GM06990 (cell line): ENCODE measurements at regions not wholly inside any gene's neighbourhood (a gene's known extent, or its start where the extent isn't known, plus 50 kb on each side); places are given as distances from the start of the nearest gene placed in this dataset.
A peak's percentile ranks its signal among the peaks of the same experiment; 100 is the strongest.

Experiments
- DNase-seq: peaks from one replicate; pipeline ENCODE4 v3.0.0-alpha.2; 2011; ENCODE audit not compliant: insufficient read length; ENCODE audit errors: extremely low read depth
- H3K27me3 ChIP-seq: replicated peaks from 2 replicates; pipeline ENCODE4 v1.6.0; 2011; ENCODE audit warnings: low read length; ENCODE audit not compliant: control insufficient read depth, insufficient read depth
- H3K36me3 ChIP-seq: 2 replicates; pipeline ENCODE4 v1.5.1; 2011; ENCODE audit warnings: low read length; ENCODE audit not compliant: control insufficient read depth, insufficient read depth
- H3K4me3 ChIP-seq: replicated peaks from 2 replicates; pipeline ENCODE4 v1.5.1; 2011; ENCODE audit warnings: low read depth, mild to moderate bottlenecking, control low read depth, low read length
- TF ChIP-seq, protein P1 (sequence below): IDR thresholded peaks from 2 replicates; pipeline ENCODE4 v1.5.1; 2011; ENCODE audit warnings: low read length, control low read depth, mild to moderate bottlenecking, inconsistent platforms; ENCODE audit not compliant: insufficient read depth, poor library complexity, severe bottlenecking

- Histone ChIP-seq H3K36me3 (no peaks in the 10 kb centered on the region), H3K4me3 (no peak overlapping the region), H3K27me3 (no peaks in the 10 kb centered on the region)
- DNase-seq, result no peak
- TF ChIP-seq, protein P1, sequence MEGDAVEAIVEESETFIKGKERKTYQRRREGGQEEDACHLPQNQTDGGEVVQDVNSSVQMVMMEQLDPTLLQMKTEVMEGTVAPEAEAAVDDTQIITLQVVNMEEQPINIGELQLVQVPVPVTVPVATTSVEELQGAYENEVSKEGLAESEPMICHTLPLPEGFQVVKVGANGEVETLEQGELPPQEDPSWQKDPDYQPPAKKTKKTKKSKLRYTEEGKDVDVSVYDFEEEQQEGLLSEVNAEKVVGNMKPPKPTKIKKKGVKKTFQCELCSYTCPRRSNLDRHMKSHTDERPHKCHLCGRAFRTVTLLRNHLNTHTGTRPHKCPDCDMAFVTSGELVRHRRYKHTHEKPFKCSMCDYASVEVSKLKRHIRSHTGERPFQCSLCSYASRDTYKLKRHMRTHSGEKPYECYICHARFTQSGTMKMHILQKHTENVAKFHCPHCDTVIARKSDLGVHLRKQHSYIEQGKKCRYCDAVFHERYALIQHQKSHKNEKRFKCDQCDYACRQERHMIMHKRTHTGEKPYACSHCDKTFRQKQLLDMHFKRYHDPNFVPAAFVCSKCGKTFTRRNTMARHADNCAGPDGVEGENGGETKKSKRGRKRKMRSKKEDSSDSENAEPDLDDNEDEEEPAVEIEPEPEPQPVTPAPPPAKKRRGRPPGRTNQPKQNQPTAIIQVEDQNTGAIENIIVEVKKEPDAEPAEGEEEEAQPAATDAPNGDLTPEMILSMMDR, result no peak
These were observed 70.0 kb upstream of the KCNMA1 start for GRCh38 chr10:77707570-77707969.

GRCh38 chr10:77702166-77702565 lies 64.6 kb upstream of the KCNMA1 start:
- Histone ChIP-seq H3K36me3 (no peaks in the 10 kb centered on the region), H3K27me3 (no peaks in the 10 kb centered on the region), H3K4me3 (no peak overlapping the region)
- DNase-seq, result no peak
- TF ChIP-seq, protein P1, result no peak

- DNase-seq, result no peak
- TF ChIP-seq, protein P1, result no peak
- H3K4me3 ChIP-seq, result no peak overlapping the region
- H3K36me3 ChIP-seq, result no peaks in the 10 kb centered on the region
- H3K27me3 ChIP-seq, result no peaks in the 10 kb centered on the region
These were observed 62.5 kb upstream of the KCNMA1 start for GRCh38 chr10:77700086-77700485.

DNA sequence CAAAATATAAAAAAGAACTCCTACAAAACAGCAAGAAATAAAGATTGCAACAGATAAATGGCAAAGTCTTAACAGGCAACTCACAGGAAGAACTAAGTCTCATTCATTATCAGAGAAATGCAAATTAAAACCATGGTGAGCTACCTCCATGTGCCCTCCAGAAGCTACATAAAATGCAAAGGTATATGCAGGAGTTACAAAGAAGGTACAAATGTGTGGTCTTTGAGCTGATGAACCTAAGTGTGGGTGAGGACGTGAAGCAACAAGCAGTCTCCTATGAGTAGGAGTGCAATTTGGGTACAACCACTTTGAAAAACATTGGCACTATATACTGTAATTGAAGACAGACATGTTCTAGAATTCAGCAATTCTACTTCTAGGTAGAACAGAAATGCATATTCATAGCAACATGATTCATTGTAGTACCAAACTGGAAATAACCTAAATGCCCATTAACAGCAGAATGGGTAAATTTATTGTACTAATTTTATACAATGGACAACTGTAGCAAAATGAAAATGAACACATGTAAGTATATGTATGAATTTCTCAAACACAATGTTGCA lies 61.6 kb upstream of the KCNMA1 start:
- Histone ChIP-seq H3K27me3 (no peaks in the 10 kb centered on the region), H3K36me3 (no peaks in the 10 kb centered on the region), H3K4me3 (no peak overlapping the region)
- DNase-seq, result peak; percentile 46
- TF ChIP-seq, protein P1, result no peak

DNA sequence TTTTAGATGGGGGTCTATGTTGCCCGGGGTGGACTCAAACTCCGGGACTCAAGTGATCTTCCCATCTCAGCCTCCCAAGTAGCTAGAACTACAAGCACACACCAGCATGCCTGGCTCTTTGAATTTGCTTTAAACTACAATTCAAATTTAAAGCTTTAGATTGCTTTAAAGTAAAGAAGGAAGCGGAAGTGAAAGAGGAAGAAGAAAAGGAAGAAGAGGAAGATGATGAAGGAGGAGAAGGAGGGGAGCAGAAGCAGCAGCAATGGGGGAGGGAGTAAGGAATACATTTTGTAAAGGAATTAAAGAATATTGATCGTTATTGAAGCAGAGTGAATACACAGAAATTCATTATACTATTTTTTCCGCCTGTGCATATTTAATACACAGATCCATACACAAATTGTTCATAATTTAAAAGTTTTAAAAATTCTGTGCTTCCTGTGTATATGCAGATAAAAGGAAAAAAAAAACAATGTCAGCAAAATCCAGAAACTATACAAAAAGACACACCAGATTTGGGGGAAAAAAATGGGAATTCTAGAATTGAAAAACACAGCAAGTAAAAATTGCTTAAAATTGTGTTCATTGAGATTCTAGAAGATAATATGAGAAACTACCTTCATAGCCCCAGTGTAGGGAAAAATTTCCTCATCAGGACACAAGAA lies 60.8 kb upstream of the KCNMA1 start:
- Histone ChIP-seq H3K27me3 (no peaks in the 10 kb centered on the region), H3K4me3 (no peak overlapping the region), H3K36me3 (no peaks in the 10 kb centered on the region)
- TF ChIP-seq, protein P1, result no peak
- no peak for DNase-seq
